DMS 273 (cell line): ENCODE measurements at regions not wholly inside any gene's neighbourhood (a gene's known extent, or its start where the extent isn't known, plus 50 kb on each side); places are given as distances from the start of the nearest gene placed in this dataset.

ENCODE experiments used
- DNase-seq: peaks from one replicate; lab custom pipeline; 2025; ENCODE audit not compliant: unreplicated experiment; lab: John Stamatoyannopoulos, UW

GRCh38 chr4:137213372-137214173, 318.7 kb downstream of the PCDH18 start:
- DNase-seq: peak; percentile 59

GRCh38 chr4:137212601-137213000, 319.7 kb downstream of the PCDH18 start:
- DNase-seq: no peak

- peak; percentile 1 for DNase-seq
Observed at GRCh38 chr4:137209240-137209639, 323.1 kb downstream of the PCDH18 start.

- DNase-seq: peak; percentile 19
Observed at GRCh38 chr4:137206781-137207180, 325.5 kb downstream of the PCDH18 start.

GRCh38 chr4:137203601-137204000, 328.7 kb downstream of the PCDH18 start:
- no peak for DNase-seq

GRCh38 chr4:137200322-137200721, 332.0 kb downstream of the PCDH18 start:
- no peak for DNase-seq

- DNase-seq: no peak
Observed at GRCh38 chr4:137198791-137199190, 333.5 kb downstream of the PCDH18 start.

- no peak for DNase-seq
Observed at GRCh38 chr4:137194670-137195069, 337.6 kb downstream of the PCDH18 start.

GRCh38 chr4:137193564-137193963, 338.7 kb downstream of the PCDH18 start:
- DNase-seq: no peak

GRCh38 chr4:137181293-137181899, 350.9 kb downstream of the PCDH18 start:
- no peak for DNase-seq

GRCh38 chr4:137180349-137180748, 351.9 kb downstream of the PCDH18 start:
- DNase-seq: no peak

- no peak for DNase-seq
Observed at GRCh38 chr4:137156807-137157206, 375.5 kb downstream of the PCDH18 start.

GRCh38 chr4:137156054-137156453, 376.2 kb downstream of the PCDH18 start:
- DNase-seq: no peak

GRCh38 chr4:137131201-137131600, 401.1 kb downstream of the PCDH18 start:
- DNase-seq: no peak

GRCh38 chr4:137129845-137130244, 402.4 kb downstream of the PCDH18 start:
- DNase-seq: no peak

GRCh38 chr4:137129441-137129840, 402.9 kb downstream of the PCDH18 start:
- no peak for DNase-seq

GRCh38 chr4:137125011-137125410, 407.3 kb downstream of the PCDH18 start:
- peak; percentile 39 for DNase-seq

- peak; percentile 69 for DNase-seq
Observed at GRCh38 chr4:137124278-137124932, 407.9 kb downstream of the PCDH18 start.

GRCh38 chr4:137122876-137123275, 409.4 kb downstream of the PCDH18 start:
- no peak for DNase-seq

- no peak for DNase-seq
Observed at GRCh38 chr4:137116144-137116543, 416.1 kb downstream of the PCDH18 start.

- no peak for DNase-seq
Observed at GRCh38 chr4:137106733-137107132, 425.6 kb downstream of the PCDH18 start.

GRCh38 chr4:137106287-137106686, 426.0 kb downstream of the PCDH18 start:
- no peak for DNase-seq
